SH-SY5Y (cell line): ENCODE measurements at regions not wholly inside any gene's neighbourhood (a gene's known extent, or its start where the extent isn't known, plus 50 kb on each side); places are given as distances from the start of the nearest gene placed in this dataset.

Experiments
- GATA2 ChIP-seq: IDR thresholded peaks from 2 replicates; pipeline ENCODE4 v1.6.1; 2011; ENCODE audit warnings: mild to moderate bottlenecking, low read depth, low read length
- GATA3 ChIP-seq: IDR thresholded peaks from 2 replicates; pipeline ENCODE4 v1.6.1; 2011; ENCODE audit warnings: low read depth, mild to moderate bottlenecking, low read length, moderate library complexity

GRCh38 chr2:150309311-150310080 is 178.0 kb downstream of the RND3 start:
- no peak for TF ChIP-seq GATA2
- TF ChIP-seq GATA3, result no peak

- TF ChIP-seq GATA2 (no peak), GATA3 (no peak)
These were observed 180.2 kb downstream of the RND3 start for GRCh38 chr2:150307258-150307657.

- TF ChIP-seq GATA3, result no peak
- TF ChIP-seq GATA2, result no peak
These were observed 184.2 kb downstream of the RND3 start for GRCh38 chr2:150303281-150303680.

- TF ChIP-seq GATA3 (no peak), GATA2 (no peak)
These were observed 188.7 kb downstream of the RND3 start for GRCh38 chr2:150298571-150299305.

GRCh38 chr2:150296770-150297546 is 190.5 kb downstream of the RND3 start:
- TF ChIP-seq GATA2 (no peak), GATA3 (no peak)

GRCh38 chr2:150295544-150295943 is 191.9 kb downstream of the RND3 start:
- no peak for TF ChIP-seq GATA2
- TF ChIP-seq GATA3, result no peak

- TF ChIP-seq GATA3, result no peak
- TF ChIP-seq GATA2, result no peak
These were observed 193.7 kb downstream of the RND3 start for GRCh38 chr2:150293771-150294170.

GRCh38 chr2:150292807-150293206 is 194.7 kb downstream of the RND3 start:
- TF ChIP-seq GATA2 (no peak), GATA3 (no peak)

- TF ChIP-seq GATA3 (no peak), GATA2 (no peak)
These were observed 195.3 kb downstream of the RND3 start for GRCh38 chr2:150292192-150292591.

GRCh38 chr2:150286730-150287362 is 200.6 kb downstream of the RND3 start:
- TF ChIP-seq GATA2 (no peak), GATA3 (no peak)

- no peak for TF ChIP-seq GATA3
- TF ChIP-seq GATA2, result no peak
These were observed 203.4 kb downstream of the RND3 start for GRCh38 chr2:150284116-150284515.

GRCh38 chr2:150282771-150283371 is 204.6 kb downstream of the RND3 start:
- TF ChIP-seq GATA2 (no peak), GATA3 (no peak)

- TF ChIP-seq GATA2 (no peak), GATA3 (no peak)
These were observed 205.1 kb downstream of the RND3 start for GRCh38 chr2:150282357-150282756.

- TF ChIP-seq GATA3 (no peak), GATA2 (no peak)
These were observed 207.2 kb downstream of the RND3 start for GRCh38 chr2:150280231-150280630.
